GM12878 (cell line): ENCODE measurements at regions not wholly inside any gene's neighbourhood (a gene's known extent, or its start where the extent isn't known, plus 50 kb on each side); places are given as distances from the start of the nearest gene placed in this dataset.

Experiments
- CEBPZ ChIP-seq: fragments of 150-350 bp; IDR thresholded peaks from 2 replicates; pipeline ENCODE4 v1.6.1; 2016; ENCODE audit warnings: low read depth, low read length
- CTCF ChIP-seq, 3 experiments: IDR thresholded peaks in 2 of 3; conservative IDR thresholded peaks in 1 of 3; 2 replicates each; pipeline ENCODE4 v1.5.1; 2011; ENCODE audit warnings: low read depth in 3 of 3, low read length in 3 of 3, mild to moderate bottlenecking in 3 of 3, control low read depth in 2 of 3, moderate library complexity in 2 of 3, inconsistent platforms in 1 of 3, mixed read lengths in 1 of 3; ENCODE audit not compliant: control insufficient read depth in 2 of 3, insufficient read depth in 1 of 3; ENCODE audit errors: extremely low read depth in 1 of 3
- EP300 ChIP-seq, 2 experiments: fragments of 150-350 bp in 1 of 2; IDR thresholded peaks; 2 replicates each; pipeline ENCODE4 v1.6.1; 2011 to 2012; ENCODE audit warnings: low read depth in 2 of 2, low read length in 2 of 2, borderline replicate concordance in 1 of 2, improper control_type of control experiment in 1 of 2, inconsistent platforms in 1 of 2; ENCODE audit not compliant: control insufficient read depth in 1 of 2
- GATAD2B ChIP-seq: fragments of 450-650 bp; conservative IDR thresholded peaks from 2 replicates; pipeline ENCODE4 v1.6.1; 2017; ENCODE audit warnings: low read depth, mild to moderate bottlenecking, moderate library complexity
- MEF2B ChIP-seq: fragments of 450-650 bp; IDR thresholded peaks from 2 replicates; pipeline ENCODE4 v1.6.1; 2018; ENCODE audit warnings: mild to moderate bottlenecking, moderate library complexity; ENCODE audit not compliant: partially characterized antibody, poor library complexity, severe bottlenecking
- MYC ChIP-seq: IDR thresholded peaks from 2 replicates; pipeline ENCODE4 v1.6.1; 2011; ENCODE audit warnings: mild to moderate bottlenecking, low read length, moderate library complexity, inconsistent platforms; ENCODE audit not compliant: insufficient read depth, insufficient replicate concordance, insufficient read length, severe bottlenecking
- NRF1 ChIP-seq: conservative IDR thresholded peaks from 2 replicates; pipeline ENCODE4 v1.6.1; 2011; ENCODE audit warnings: mild to moderate bottlenecking, low read depth, low read length, improper control_type of control experiment
- POLR2AphosphoS2 ChIP-seq: IDR thresholded peaks from 2 replicates; pipeline ENCODE4 v1.6.1; 2011; ENCODE audit warnings: low read depth, mild to moderate bottlenecking, low read length, improper control_type of control experiment, moderate library complexity
- RUNX3 ChIP-seq: IDR thresholded peaks from 2 replicates; pipeline ENCODE4 v1.6.1; 2012; ENCODE audit warnings: low read length, inconsistent platforms
- ZNF622 ChIP-seq: fragments of 450-650 bp; IDR thresholded peaks from 2 replicates; pipeline ENCODE4 v1.6.1; 2017; ENCODE audit warnings: mild to moderate bottlenecking, inconsistent platforms

- no peak for TF ChIP-seq GATAD2B
- TF ChIP-seq CTCF (IDR thresholded peaks at IDR 0.05 in 2 of 3, conservative IDR thresholded peaks at IDR 0.05 in 1 of 3; ENCODE audit: control insufficient read depth in 2 of 3, extremely low read depth in 1 of 3, insufficient read depth in 1 of 3, low read depth in 3 of 3, low read length in 3 of 3): no peak
- TF ChIP-seq EP300 (IDR thresholded peaks at IDR 0.05; ENCODE audit: borderline replicate concordance in 1 of 2, control insufficient read depth in 1 of 2, low read depth in 2 of 2, low read length in 2 of 2): no peak
- TF ChIP-seq MYC: no peak
- TF ChIP-seq POLR2AphosphoS2: no peak
- no peak for TF ChIP-seq NRF1
- TF ChIP-seq RUNX3: no peak
- TF ChIP-seq CEBPZ: no peak
- no peak for TF ChIP-seq ZNF622
- no peak for TF ChIP-seq MEF2B
These were observed 629.6 kb downstream of the TBC1D22A start (continued) for GRCh38 chr22:47392054-47392347.
